ENCODE measurements at regions not wholly inside any gene's neighbourhood (a gene's known extent, or its start where the extent isn't known, plus 50 kb on each side); places are given as distances from the start of the nearest gene placed in this dataset.
"Not testable (repeated sequence)": the region's sequence is repeated elsewhere in the genome, so short reads cannot be mapped to it uniquely, and the experiment has no call there.

DNA sequence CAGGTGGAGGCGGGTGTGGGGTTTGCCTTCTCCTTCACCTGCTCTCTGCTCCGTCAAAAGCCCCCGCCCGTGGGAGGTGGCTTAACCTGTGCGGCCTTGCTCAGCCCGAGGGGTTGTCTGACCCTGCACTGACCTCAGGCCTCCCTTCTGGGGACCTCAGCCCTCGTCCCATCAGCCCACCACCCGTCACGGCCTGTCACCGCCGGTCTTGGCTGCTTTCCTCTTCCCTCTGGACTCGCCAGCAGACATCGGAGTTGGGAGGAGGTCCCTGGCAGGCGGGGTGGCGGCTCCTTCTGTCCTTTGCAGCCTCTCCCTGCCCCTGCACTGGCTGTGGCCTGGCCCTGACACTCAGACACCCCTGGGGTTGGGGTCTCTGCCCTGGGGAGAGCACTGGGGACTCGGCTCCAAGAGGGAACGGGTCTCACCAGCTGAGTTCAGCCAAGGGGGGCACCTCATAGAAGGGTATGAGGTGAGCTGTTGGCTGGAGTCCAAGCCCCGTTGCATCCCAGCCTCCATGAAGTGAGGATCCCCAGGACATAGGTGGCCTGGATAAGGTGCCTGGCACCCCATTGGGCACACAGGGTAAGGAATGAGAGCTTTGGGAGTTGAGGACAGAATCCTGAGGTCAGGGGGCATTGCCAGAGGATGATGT lies 999.6 kb downstream of the BRD1 start:
- no peak for DNase-seq

DNA sequence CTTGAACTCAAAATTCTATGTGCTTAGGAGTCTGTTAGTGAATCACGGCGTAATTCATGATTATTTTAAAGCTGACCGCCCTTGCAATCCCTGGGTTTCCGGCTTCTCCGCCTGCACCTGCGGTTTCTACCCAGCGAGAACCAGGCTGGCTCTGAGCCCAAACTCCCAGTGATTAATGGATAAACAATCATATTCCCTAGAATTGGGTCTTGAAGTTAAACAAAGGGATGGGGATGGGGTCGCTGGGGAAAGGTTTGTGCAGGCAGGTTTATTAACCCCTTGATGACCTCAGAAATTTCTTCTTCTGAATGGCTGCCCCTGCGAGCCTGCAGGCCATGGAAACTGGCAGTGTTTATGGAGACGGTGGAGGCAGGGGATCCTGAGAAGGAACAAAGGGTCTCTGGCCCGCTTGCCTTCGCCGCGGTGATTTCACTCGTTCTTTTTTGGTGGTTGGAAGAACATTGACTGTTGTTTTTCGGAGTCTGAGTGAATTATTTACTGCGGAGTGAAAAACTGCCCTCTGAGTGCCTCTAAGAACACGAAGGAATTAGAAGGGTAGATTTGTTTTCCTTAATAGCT lies 1000.3 kb downstream of the BRD1 start:
- DNase-seq = no peak

DNA sequence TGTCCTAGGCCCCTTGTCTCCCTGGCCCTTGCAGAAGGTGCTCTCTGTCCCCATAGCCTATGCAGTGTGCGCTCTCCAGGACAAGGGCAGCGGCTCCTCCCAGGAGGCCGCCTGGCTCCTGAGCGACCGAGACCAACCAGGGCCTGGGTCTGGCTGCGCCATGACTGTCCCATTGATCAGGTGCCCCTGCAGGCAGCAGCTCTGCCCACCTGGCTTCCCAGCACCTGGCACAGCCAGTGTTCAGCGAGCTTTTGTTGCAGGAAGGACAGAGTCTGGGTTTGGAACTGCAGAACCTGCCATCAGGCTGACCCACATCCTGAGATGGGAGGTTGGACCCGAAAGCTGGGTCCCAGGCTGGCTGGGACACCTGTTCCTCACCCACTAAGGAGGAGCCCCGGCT lies 1001.1 kb downstream of the BRD1 start:
- DNase-seq = no peak

DNA sequence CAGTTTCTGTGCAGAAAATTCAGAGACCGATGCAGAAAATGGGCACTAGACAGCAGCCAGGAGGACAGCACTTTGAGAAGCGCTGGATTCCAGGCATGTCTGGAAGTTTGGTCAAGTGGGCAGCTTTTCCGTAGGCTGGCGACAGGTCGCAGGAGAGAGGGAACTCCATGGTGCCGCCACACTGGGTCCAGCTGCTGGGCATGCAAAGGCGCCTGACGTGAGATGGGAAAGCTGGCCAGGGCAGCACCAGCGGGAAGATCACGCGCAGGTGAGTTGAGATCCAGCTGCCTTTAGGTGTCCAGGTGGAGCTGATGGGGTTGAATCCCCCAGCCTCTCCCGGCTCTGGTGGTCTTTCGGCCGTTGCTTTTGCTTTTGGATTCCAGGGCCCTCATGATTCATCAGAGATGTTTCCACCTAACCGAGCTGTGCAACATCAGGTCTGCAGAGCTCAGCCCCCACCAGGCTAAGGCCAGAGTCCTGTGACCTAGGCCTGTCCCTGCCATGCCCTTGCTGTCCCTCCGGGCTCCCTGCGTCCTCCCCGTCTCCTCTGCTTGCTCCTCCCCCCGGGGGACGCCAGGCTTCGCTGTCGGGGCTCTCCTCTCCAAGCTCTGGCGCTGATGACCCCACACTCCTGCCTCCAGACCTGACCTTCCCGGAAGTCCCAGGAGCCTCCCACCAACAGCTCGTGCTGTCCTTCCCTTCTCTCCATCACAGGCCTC lies 1001.7 kb downstream of the BRD1 start:
- DNase-seq = no peak

DNA sequence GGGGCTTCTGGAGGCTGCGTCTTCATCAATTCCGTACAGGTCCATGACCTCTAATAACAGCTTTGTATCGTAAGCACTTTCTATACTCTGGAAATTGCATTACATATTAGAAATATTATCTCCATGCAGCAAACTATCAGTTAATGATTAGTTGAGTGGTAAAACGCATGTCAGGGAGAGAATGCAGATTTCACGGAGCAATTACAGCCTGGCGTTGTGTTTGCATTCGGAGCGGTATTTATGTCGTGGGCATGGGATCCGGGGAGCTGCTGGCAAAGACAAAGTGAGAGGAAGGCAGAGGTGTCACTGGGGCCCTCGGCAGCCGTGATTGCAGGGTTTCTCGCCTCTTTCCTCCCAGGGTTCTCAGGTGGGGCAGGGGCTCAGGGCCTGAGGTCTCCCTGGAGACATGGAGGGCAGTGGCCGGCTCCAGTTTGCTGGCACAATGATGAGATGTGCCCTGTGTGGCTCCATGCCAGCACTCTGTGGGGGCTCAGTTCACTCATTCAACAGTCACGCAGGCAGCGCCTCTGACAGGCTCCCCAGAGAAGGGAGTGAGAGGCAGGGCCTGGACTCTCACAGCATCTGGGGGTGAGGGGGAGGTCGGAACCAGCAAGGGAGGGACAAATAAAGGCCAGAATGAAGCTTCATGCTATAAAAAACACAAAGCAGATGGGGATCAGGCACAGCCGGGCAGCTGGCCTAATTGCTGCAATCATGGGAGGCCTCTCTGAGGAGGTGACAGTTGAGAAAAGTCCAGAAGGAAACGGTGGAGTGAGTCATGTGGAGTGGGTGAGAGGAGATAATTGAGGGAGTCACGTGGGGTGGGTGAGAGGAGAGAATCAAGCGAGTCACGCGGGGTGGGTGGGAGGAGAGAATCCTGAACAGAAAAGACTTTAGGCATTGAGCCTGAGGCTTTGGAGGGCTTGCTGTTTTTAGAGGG lies 1002.7 kb downstream of the BRD1 start:
- DNase-seq = no peak

DNA sequence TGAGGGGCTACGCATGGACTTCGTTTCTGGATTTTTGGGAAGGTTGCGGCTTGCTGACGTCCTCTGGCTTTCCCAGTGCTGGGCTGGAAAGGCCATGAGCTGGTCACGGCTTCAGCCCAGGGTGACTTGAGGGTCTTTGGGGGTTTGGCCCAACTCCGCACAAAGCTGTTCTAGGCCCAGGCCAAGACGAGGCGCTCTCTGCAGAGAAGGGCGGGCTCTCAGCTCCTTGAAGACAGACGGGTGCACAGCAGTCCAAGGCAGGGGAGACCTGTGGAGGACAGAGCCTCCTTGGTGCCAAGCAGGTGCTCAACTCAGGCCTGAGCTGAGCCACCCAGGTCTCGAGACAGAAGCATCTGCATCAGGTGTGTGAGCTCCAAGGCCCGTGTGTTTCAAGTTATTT lies 1003.7 kb downstream of the BRD1 start:
- no peak for DNase-seq

DNA sequence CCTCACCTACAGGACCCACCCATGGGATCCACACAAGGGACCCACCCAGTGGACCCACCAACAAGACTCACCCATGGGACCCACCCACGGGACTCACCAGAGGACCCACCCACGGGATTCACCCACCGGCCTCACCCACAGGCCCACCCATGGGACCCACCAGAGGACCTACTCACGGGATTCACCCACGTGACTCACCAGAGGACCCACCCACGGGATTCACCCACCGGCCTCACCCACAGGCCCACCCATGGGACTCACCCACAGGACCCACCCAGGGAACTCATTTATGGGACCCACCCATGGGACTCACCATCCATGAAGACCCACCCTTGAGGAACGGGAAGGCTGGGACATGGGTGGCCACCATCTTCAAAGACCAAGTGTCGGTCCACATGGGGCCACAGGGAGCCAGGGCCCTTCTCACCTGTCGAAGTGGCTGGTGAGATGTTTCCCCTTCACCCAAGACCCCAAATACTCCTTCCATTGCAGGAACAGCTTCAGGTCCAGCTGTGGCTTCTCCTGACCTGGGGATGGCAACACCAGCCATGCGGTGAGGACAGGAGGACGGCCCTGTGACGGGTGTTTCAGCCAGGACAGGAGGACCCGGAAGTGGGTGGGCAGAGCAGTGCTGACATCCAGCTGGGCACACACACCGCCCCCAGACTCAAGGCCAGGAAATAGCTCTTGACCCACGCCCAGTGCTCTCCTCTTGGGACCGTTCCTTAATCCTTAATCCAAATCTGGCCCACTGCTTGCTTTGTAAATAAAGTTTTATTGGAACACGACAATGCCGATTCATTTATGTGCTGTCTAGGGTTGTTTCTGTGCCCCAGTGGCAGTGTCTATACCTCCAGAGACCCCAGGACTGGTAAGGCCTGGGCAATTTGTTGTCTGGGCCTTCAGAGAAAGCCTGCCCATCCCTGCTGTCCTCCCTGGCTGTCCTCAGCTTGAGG lies 1005.1 kb downstream of the BRD1 start:
- DNase-seq = no peak

DNA sequence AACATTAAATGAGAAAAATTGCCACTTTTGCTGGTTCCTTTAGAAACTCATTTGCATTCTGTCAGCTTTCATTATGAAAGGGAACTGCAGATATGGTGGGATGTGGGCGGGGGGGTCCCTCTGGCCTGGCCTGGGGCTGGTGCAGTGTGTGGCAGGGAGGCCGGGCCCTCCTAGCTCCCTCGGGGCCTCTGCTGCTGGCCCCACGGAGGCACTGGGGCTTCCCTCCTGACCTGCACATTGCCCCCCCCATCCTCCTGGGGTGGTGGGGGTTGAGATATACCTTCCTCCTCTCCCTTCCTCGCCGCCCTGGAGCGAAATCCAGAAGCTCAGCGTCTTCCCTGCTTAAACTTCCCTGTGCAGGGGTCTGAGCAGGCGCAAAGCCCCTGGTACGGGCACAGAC lies 1005.9 kb downstream of the BRD1 start:
- no peak for DNase-seq

DNA sequence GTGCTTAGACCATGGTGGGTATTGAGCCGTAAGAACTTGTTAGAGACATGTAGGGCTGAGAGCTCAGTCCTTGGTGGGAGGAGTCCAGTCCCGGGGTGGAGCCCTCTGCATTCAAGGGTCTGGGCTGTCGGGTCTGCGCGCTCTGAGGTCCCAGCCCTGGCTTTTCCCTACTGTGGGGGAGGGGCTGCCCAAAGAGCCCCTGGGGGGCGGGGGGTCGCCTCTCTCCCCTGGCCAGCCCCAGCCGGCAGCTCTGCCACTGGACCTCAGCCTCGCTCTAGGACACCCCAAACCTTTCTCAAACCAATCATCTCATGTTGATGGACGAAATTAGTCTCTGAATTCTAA lies 1006.4 kb downstream of the BRD1 start:
- no peak for DNase-seq

DNA sequence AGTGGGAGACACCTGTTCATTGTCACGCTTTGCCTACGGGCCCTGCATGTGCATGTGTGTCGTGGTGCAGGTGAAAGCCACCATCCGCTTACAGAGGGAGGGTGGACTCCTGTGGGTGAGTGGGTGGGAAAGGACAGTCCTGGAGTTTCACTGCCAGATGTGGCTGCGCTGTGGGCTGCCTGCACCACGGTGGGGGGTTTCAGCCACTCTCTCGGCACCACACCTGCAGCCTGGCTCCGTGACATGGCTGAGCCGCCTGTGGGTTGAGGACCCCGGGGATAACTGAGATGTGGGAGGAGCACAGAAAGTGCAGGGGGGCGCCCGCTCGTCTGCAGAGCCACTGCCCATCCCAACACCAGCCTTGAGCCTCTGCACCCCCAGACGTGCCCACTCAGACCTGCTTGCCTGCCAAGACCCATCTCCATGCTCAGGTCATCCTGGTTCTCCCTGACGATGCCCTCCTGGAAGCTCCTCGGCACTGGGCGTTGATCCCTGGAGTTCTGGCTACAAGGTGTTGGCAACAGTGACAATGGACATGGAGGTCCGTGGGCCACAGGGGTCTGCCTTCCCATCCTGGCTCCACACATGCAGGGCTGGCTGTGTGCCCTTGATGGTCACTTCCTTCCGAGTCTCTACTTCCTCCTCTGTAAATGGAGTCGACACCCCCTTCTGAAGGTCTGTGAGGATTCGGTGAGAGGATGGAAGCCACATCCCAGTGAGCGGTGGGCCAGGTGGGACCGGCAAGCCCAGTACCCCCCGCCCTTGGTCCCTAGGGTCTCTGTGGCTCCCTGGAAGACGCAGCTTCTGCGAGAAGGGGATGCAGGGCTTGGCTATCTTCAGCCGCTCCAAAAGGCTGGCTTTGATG lies 1007.0 kb downstream of the BRD1 start:
- no peak for DNase-seq

DNA sequence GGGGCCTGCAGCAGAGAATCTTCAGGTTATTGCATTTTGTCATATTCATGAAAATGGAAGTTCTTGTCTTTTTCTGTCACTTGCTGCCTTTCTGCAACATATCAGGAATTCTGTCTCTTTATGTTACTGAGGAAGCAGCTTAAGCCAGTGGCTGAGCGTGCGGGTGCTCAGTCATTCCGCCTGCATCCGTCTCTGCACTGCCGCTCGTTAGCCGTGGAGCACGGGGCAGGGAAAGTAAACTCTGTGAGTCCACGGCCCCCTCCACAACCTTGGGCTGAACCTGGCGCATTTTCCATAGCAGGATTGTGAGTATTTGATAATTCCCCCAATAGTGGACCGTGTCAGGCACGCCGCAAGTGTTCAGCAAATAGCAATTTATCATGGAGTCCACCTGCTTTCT lies 1007.7 kb downstream of the BRD1 start:
- no peak for DNase-seq

DNA sequence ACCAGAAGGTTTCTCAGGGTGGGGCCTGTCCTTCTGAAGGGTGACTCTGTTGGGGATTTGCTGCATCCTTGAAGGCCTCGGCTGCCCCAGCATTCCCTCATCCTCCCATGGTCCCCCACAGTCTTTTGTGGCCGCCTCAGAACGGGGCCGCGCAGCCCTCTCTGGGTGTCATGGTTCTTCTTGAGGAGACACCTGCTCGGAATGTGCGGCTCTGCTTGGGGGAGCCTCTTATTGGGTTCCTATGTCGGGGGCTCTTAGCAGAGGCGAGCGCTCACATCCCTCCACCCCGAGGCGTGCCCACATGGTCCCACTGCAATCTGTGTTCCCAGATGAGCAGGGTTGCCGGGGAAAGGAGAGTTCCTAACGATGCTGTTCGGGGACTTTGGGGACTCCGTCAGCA lies 1008.4 kb downstream of the BRD1 start:
- DNase-seq = no peak

DNA sequence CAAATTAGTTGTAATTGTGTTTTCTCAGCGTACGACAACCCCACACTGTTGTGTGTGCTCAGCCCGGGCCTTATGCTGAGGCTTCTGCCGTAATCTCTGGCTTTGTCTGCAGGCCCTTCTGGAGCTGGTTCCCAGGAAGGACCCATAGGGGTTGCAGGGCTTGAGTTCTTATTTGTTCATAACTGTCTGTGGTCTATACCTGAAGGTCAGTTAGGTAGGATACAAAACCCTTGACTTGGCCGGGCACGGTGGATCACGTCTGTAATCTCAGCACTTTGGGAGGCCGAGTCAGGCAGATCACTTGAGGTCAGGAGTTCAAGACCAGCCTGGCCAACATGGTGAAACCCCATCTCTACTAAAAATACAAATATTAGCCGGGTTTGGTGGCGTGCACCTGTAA lies 1010.2 kb downstream of the BRD1 start:
- DNase-seq = not testable (repeated sequence)

DNA sequence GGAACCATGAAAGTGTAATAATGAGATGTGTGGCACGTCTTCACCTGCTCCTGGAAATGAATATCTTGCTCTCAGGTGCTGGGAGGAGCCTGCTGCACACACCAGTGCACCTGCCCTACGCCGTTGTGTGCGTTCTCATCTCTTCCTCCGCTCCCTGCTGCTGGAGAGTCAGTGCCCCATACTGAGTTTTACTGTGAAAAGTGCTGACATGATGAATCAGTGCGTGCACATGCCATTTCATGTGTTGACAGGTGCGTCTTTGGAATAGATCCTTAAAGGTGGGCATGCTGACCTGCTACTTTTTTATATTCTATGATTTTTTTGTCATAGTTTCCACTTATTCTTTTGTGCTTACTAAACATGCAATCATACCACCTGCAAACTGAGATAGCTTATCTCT lies 1015.8 kb downstream of the BRD1 start:
- no peak for DNase-seq

DNA sequence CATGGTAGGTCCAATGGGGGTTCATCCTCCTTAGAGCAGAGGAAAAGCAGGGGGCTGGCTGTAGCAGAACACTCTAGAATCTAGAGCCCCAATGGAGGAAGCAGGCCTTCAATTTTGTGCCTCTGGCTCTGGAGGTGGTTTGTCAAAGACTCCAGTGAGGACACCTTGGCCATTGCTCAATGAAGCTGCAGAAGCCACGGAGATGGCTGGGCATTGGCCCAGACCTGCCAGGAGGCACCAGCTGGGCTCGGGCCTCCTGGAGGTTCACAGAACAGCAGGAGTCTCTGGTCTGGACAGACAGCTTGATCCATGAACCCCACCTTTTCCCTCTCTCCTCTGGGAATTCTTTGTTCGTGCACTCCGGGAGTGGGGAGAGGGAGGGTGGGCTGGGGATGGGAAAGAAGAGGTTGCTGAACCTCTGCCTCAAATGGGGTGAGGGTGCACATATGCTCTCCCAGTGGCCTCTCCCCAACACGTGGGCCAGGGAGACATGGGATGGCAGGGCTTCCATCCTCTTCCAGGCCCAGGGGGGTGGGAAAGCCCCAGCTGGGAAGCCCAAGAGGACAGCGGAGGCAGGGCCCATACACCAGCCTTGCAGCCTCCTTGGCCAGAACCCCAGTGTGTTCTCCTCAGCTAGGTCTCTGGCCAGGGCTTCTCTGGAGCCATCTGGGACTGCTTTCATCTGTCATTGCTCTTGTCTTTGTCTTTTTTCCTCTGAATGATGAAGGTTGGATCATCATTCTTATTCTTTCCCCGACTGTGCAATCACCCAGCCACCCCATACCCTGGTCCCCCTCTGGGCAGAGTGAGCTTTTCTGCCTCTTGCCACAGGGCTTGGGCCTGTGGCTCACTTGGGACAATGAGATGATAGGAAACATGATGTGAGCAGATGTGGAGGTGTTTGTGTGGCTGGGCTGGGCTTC lies 1019.4 kb downstream of the BRD1 start:
- DNase-seq = no peak

DNA sequence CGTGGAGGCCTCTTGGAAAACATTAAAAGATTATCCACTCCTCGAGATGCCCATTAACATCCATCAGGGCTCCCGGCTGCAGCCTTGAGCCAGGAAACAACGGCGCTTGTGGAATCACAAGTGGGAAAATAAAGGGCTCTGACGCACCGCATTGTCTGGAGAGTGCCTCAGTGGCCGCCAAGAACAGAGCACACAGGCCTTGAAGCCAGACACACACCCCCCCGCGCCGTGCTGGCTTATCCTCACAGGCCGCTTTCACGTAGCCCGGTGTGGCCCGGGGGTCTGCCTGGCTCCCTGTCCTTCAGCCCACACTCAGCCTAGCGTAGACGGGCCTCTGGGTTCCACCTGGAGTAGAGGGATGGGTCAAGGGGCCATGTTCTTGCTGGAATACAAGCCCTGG lies 1020.5 kb downstream of the BRD1 start:
- no peak for DNase-seq

DNA sequence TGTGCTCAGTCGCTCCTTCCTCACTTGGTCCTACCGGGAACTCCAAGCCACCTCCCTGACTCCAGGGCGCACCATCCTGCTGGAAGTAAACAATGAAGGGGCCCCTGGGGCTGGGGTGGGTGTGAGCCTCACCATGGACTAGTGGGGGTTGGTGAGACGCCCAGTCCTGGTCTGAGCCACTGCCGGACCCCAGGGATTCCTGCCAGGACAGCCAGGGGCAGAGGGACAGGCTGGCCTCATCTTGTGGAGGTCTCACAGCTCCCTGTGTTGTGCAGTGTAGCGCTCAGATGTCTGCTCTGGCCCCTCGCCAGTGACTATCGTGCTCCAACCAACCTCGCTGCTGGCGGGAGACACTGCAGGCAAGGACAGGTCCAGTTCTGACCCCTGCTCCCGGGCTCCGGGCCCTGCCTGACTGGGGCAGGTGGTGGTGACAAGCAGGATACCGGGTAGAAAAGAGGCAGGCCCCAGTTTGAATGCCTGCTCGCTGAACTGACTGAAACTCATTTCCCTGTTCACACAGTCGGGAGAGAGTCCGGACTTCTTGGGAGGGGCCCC lies 1021.4 kb downstream of the BRD1 start:
- DNase-seq = no peak

DNA sequence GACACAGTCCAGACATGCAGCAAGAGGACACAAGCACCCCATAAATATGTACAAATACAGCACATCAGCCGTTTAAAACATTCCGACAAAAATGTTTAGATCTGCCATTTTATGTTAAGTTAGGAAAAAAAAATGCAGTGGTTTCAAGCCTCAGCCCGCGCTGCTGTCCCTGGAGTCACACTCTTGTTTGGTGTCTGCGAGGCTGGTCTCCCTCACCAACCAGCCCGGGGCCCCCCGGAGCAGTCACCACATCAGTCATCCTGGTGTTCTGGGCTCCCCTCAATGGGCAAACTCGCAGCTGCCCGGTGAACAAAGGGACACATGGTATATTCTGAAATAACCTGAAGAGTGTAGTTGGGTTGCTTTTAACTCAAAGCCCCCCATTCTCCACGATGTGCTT lies 1022.2 kb downstream of the BRD1 start:
- DNase-seq = no peak

DNA sequence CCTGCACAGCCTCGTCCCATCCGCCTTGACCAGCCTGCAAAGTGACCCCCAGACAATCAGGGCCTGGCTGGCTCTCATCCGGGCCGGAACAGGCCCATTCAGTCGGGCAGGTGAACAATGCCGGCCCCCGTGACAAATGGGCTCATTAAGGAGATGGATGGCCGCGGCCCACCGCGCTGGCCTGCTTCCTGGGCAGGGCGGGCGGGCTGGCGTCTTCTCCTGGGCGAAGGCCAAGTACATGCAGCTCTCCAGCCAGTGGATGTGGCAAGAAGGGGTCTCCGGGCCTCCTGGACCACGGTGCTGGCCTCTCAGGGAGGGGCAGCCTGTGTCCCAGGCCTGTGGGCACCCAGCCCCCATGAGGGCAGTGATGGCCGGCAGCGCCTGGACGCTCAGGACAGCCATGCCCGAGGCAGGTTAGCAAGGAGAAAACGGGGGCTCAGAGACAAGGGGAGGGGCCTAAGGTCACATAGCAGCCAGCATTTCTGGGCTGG lies 1022.8 kb downstream of the BRD1 start:
- no peak for DNase-seq

All from CD4-positive, alpha-beta T cell treated with Interleukin-1 beta for 1 hour (primary cell).